Neural cell (in vitro differentiated cells): ENCODE measurements at regions not wholly inside any gene's neighbourhood (a gene's known extent, or its start where the extent isn't known, plus 50 kb on each side); places are given as distances from the start of the nearest gene placed in this dataset.

ENCODE experiments used
- CTCF ChIP-seq: fragments of 450-650 bp; IDR thresholded peaks from 2 replicates; pipeline ENCODE4 v1.5.1; 2014; ENCODE audit warnings: antibody characterized with exemption, mild to moderate bottlenecking, moderate library complexity; ENCODE audit not compliant: poor library complexity, severe bottlenecking
- EZH2 ChIP-seq: fragments of 200-600, 300-800 bp; shearing (Covaris generic), sonication (generic); IDR thresholded peaks from 2 replicates; pipeline ENCODE4 v1.6.1; 2014; ENCODE audit warnings: antibody characterized with exemption, low read length, borderline replicate concordance, mild to moderate bottlenecking; ENCODE audit not compliant: insufficient read depth, poor library complexity, severe bottlenecking
- MXI1 ChIP-seq: fragments of 450-650 bp; conservative IDR thresholded peaks from 2 replicates; pipeline ENCODE4 v1.6.1; 2014; ENCODE audit warnings: antibody characterized with exemption, mild to moderate bottlenecking; ENCODE audit not compliant: poor library complexity, severe bottlenecking
- POLR2AphosphoS5 ChIP-seq: IDR thresholded peaks from 2 replicates; pipeline ENCODE4 v1.6.1; 2012
- REST ChIP-seq: IDR thresholded peaks from 2 replicates; pipeline ENCODE4 v1.6.1; 2012; ENCODE audit warnings: borderline replicate concordance
- SMC3 ChIP-seq: fragments of 450-650 bp; conservative IDR thresholded peaks from 2 replicates; pipeline ENCODE4 v1.6.1; 2014; ENCODE audit warnings: antibody characterized with exemption, mild to moderate bottlenecking, moderate library complexity; ENCODE audit not compliant: poor library complexity
- TAF1 ChIP-seq: IDR thresholded peaks from 2 replicates; pipeline ENCODE4 v1.6.1; 2012; ENCODE audit warnings: low read depth

- TF ChIP-seq CTCF (no peak), REST (no peak), EZH2 (no peak), POLR2AphosphoS5 (no peak), MXI1 (no peak), TAF1 (no peak), SMC3 (no peak)
These were observed 90.0 kb downstream of the IGLL5 start for GRCh38 chr22:22977479-22978200.
